Cardiac muscle cell (in vitro differentiated cells and primary cell): ENCODE measurements at regions not wholly inside any gene's neighbourhood (a gene's known extent, or its start where the extent isn't known, plus 50 kb on each side); places are given as distances from the start of the nearest gene placed in this dataset.

Source experiments
- DNase-seq, 2 donors: peaks; one replicate each; pipeline versions ENCODE4 v3.0.0 to v3.0.0-alpha.2; 2010 to 2017; ENCODE audit warnings: low read depth in 1 of 2, low spot score in 1 of 2
- H3K27ac ChIP-seq: fragments of 200-600 bp; sonication (generic); 2 replicates; pipeline ENCODE4 v1.5.1; 2016
- H3K27me3 ChIP-seq: fragments of 200-600 bp; sonication (generic); 2 replicates; pipeline ENCODE4 v1.6.0; 2016; ENCODE audit warnings: control low read depth
- H3K36me3 ChIP-seq: fragments of 200-600 bp; sonication (generic); 2 replicates; pipeline ENCODE4 v1.5.1; 2016; ENCODE audit warnings: control low read depth
- H3K4me1 ChIP-seq: fragments of 200-600 bp; sonication (generic); 2 replicates; pipeline ENCODE4 v1.8.1; 2017; ENCODE audit warnings: low read depth, mild to moderate bottlenecking, mixed run types
- H3K4me3 ChIP-seq: fragments of 200-600 bp; sonication (generic); 2 replicates; pipeline ENCODE4 v1.5.1; 2016; ENCODE audit warnings: mild to moderate bottlenecking
- H3K9me3 ChIP-seq: fragments of 200-600 bp; sonication (generic); 2 replicates; pipeline ENCODE4 v1.5.1; 2017; ENCODE audit warnings: low read depth, mild to moderate bottlenecking, control low read depth
- TF ChIP-seq, protein P1 (sequence below): IDR thresholded peaks from 2 replicates; pipeline ENCODE4 v1.5.1; 2012; ENCODE audit warnings: low read depth, mild to moderate bottlenecking, low read length

DNA sequence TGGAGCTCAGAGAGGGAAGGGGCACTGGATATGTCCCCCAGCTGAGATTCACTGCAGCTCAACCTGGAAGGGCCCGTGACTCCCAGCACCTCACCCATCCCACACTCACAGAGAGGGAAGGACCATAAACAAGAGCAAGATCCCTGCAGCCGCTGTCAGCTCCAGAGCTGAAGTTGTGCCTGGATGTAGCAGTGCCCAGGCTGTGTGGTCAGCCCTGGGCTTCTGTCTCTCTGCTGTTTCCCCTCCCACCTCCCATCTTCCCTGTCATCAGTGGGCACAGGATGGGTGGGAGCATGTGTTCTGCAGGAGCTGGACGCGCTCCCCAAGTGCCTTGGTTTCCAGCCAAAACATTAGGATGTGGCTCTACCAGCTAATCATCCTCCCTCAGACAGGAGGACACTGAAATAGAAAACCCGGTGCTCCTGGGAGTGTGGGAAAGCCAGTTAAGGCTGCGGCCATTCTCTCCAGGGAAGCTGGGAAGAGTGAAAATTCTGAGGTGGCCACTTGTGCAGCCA lies 282.7 kb downstream of the NPHP4 start:
- Histone ChIP-seq H3K9me3 (no peaks in the 10 kb centered on the region), H3K27me3 (no peaks in the 10 kb centered on the region), H3K4me1 (no peaks in the 10 kb centered on the region), H3K27ac (no peak overlapping the region), H3K4me3 (no peak overlapping the region), H3K36me3 (no peaks in the 10 kb centered on the region)
- TF ChIP-seq, protein P1, sequence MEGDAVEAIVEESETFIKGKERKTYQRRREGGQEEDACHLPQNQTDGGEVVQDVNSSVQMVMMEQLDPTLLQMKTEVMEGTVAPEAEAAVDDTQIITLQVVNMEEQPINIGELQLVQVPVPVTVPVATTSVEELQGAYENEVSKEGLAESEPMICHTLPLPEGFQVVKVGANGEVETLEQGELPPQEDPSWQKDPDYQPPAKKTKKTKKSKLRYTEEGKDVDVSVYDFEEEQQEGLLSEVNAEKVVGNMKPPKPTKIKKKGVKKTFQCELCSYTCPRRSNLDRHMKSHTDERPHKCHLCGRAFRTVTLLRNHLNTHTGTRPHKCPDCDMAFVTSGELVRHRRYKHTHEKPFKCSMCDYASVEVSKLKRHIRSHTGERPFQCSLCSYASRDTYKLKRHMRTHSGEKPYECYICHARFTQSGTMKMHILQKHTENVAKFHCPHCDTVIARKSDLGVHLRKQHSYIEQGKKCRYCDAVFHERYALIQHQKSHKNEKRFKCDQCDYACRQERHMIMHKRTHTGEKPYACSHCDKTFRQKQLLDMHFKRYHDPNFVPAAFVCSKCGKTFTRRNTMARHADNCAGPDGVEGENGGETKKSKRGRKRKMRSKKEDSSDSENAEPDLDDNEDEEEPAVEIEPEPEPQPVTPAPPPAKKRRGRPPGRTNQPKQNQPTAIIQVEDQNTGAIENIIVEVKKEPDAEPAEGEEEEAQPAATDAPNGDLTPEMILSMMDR, result no peak
- DNase-seq, result no peak

DNA sequence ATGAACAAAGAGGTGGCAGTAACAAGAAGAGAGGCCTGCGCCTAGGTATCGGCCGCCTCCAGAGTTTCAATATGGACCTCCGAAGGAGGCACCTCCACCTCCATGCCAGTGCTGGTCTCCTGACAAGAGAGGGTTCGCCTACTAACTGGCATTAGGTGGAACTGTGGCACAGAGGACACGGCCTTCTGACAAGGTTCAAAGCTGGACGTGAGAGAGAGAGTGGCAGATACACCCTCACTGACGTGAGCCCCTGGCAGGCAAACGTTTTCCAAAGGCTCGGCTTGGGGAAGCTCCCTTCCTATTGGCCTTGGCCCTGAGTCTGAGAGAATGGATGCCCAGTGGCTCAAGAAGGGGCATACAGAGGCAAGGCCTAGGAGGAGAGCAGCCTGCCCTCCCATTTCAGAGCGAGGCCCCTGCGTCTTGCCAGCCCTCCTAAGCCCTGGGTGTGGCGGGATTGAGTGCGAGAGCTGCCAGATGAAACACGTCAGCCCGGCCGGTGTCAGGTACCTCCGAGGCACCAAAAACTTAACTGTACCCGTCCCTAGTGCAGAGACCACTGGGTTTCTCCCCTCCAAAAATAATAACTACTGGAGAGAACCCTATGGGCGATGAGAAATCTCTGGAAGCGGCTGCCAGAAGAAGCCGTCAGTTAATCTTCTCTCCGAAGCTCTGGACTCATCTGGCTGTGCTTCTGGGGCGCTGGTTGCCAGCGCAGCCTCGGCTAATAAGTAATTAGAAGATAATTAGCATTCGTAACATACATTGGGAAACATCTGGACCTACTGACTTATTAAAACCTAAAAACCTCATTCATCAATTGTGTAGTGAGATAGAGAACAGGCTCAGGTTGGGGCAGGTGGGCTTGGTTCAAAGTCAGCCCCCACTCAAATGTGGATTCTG lies 283.6 kb downstream of the NPHP4 start:
- TF ChIP-seq, protein P1, result no peak
- DNase-seq, result no peak
- Histone ChIP-seq H3K9me3 (no peaks in the 10 kb centered on the region), H3K4me1 (no peaks in the 10 kb centered on the region), H3K36me3 (no peaks in the 10 kb centered on the region), H3K27ac (no peak overlapping the region), H3K27me3 (no peaks in the 10 kb centered on the region), H3K4me3 (no peak overlapping the region)

DNA sequence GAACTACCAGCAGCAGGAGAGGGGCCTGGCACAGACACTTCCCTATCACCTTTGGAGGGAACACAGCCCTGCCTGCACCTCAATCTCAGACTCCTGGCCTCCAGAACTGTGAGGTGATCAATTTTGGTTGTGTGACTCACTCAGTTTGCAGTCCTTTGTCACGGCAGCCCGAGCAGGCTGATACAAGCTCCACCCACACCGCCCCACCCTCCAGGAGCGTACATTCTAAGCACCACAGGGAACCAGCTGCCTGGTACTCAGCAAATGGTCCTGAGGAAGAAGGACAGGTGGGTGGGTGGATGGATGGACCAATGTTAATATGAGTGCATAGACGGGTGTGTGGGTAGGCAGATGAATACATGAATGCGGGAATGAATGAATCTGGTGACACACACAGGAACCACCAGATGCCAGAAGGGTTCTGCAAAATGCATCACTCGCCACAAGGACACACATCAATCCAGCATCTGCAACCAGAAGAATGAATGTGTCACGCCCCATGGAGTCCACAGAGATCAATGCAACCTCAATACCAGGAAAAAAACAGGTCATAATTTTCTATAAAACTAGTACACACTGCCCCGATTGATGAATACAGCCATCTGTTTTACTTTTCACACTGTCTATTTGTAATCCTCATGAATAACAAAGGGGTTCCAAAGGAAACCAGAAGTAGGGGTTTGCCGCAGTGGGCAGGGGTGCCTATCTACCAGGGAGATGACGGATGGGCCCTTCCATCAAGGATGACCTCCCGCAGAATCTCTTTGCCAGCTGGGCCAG lies 284.5 kb downstream of the NPHP4 start:
- Histone ChIP-seq H3K4me1 (no peaks in the 10 kb centered on the region), H3K27ac (no peak overlapping the region), H3K9me3 (no peaks in the 10 kb centered on the region), H3K4me3 (no peak overlapping the region), H3K27me3 (no peaks in the 10 kb centered on the region), H3K36me3 (no peaks in the 10 kb centered on the region)
- TF ChIP-seq, protein P1, result no peak
- DNase-seq, result no peak

DNA sequence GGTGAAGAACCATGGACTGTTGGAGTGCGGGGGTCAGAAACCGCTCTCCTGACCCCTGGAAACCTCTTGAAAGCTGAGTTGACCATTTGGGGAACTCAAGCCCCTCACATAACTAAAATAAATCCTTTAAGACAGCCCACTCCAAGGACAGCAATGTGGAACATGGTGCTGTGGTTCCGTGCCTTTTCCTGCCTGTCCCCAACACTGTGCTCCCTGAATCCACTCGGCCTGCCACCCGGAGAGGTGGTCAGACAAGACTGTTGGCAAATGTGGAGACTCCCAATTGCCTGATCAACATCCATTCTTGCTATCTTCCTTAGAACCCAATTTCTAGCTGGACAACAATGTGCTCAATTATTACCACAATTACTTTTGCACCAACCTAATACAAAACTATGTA lies 286.0 kb downstream of the NPHP4 start:
- DNase-seq, result no peak
- Histone ChIP-seq H3K36me3 (no peaks in the 10 kb centered on the region), H3K27me3 (no peaks in the 10 kb centered on the region), H3K9me3 (no peaks in the 10 kb centered on the region), H3K27ac (no peak overlapping the region), H3K4me3 (no peak overlapping the region), H3K4me1 (no peaks in the 10 kb centered on the region)
- TF ChIP-seq, protein P1, result no peak

DNA sequence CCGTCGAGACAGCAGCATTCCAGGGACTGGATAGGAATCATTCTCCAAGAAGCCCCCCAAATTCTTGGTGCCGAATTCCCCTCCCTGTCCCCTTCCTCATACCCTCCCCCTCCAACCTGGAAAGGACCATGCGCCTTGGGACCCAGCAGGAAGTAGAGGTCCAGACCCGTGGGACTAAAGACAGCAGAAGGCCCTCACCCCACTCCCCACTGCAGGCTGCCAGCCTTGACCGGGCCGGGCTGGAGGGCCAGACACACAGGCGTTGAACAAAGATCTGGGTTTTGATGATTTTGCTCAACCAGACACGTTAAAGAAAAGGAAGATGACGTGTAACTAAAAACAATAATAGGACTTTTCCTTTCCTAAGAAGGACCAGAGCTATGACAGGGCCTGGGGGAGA lies 286.5 kb downstream of the NPHP4 start:
- H3K4me1 ChIP-seq, result no peaks in the 10 kb centered on the region
- no peaks in the 10 kb centered on the region for H3K27me3 ChIP-seq
- H3K36me3 ChIP-seq, result no peaks in the 10 kb centered on the region
- TF ChIP-seq, protein P1, result no peak
- DNase-seq, result no peak
- no peak overlapping the region for H3K27ac ChIP-seq
- H3K4me3 ChIP-seq, result no peak overlapping the region
- no peaks in the 10 kb centered on the region for H3K9me3 ChIP-seq
